Loucy (cell line): ENCODE measurements at regions not wholly inside any gene's neighbourhood (a gene's known extent, or its start where the extent isn't known, plus 50 kb on each side); places are given as distances from the start of the nearest gene placed in this dataset.

Experiments used
- H2AFZ ChIP-seq: fragments of 200-600 bp; sonication (generic); 2 replicates; pipeline ENCODE4 v1.6.0; 2016; ENCODE audit warnings: antibody characterized with exemption, mild to moderate bottlenecking, low read length, moderate library complexity
- H3F3A ChIP-seq: fragments of 200-600 bp; 2 replicates; pipeline ENCODE4 v1.6.0; 2016; ENCODE audit warnings: antibody characterized with exemption, low read depth, mild to moderate bottlenecking
- H3K27me3 ChIP-seq: fragments of 200-600 bp; sonication (generic); 2 replicates; pipeline ENCODE4 v1.6.1; 2014; ENCODE audit warnings: low read length, mild to moderate bottlenecking; ENCODE audit not compliant: insufficient read depth, poor library complexity, severe bottlenecking
- H3K36me3 ChIP-seq: fragments of 200-600 bp; sonication (generic); 2 replicates; pipeline ENCODE4 v1.6.1; 2016; ENCODE audit warnings: low read length; ENCODE audit not compliant: insufficient read depth
- H3K4me1 ChIP-seq: fragments of 200-600 bp; sonication (generic); 2 replicates; pipeline ENCODE4 v1.5.1; 2014; ENCODE audit warnings: low read length, mild to moderate bottlenecking; ENCODE audit not compliant: insufficient read depth, poor library complexity, severe bottlenecking
- H3K4me2 ChIP-seq: fragments of 200-600 bp; sonication (generic); 2 replicates; pipeline ENCODE4 v1.6.0; 2014; ENCODE audit warnings: antibody characterized with exemption, low read length, low read depth, mild to moderate bottlenecking; ENCODE audit not compliant: poor library complexity, severe bottlenecking
- H3K4me3 ChIP-seq: fragments of 200-600 bp; sonication (generic); 2 replicates; pipeline ENCODE4 v1.5.1; 2014; ENCODE audit warnings: low read length, mild to moderate bottlenecking, mixed read lengths; ENCODE audit not compliant: poor library complexity, severe bottlenecking
- H3K79me2 ChIP-seq: fragments of 200-600 bp; sonication (generic); 2 replicates; pipeline ENCODE4 v1.6.1; 2014; ENCODE audit warnings: low read length; ENCODE audit not compliant: insufficient read depth
- H3K9ac ChIP-seq: fragments of 200-600 bp; sonication (generic); 2 replicates; pipeline ENCODE4 v1.6.0; 2014; ENCODE audit warnings: mild to moderate bottlenecking, low read depth, low read length, moderate library complexity; ENCODE audit not compliant: poor library complexity, severe bottlenecking
- H3K9me2 ChIP-seq: fragments of 200-600 bp; sonication (generic); replicated peaks from 2 replicates; pipeline ENCODE4 v1.6.1; 2016; ENCODE audit warnings: low read depth, low read length, mixed read lengths
- H3K9me3 ChIP-seq: fragments of 200-600 bp; sonication (generic); 2 replicates; pipeline ENCODE4 v1.6.1; 2014; ENCODE audit warnings: mild to moderate bottlenecking, antibody characterized with exemption, low read length, low read depth; ENCODE audit not compliant: insufficient read depth
- H4K20me1 ChIP-seq: fragments of 200-600 bp; sonication (generic); 2 replicates; pipeline ENCODE4 v1.6.0; 2014; ENCODE audit warnings: antibody characterized with exemption, low read length, mild to moderate bottlenecking; ENCODE audit not compliant: insufficient read depth, poor library complexity, severe bottlenecking
- EZH2phosphoT487 ChIP-seq: fragments of 200-600 bp; IDR thresholded peaks from 2 replicates; pipeline ENCODE4 v1.6.1; 2018; ENCODE audit warnings: antibody characterized with exemption, mild to moderate bottlenecking, moderate library complexity, borderline replicate concordance
- TF ChIP-seq, protein P1 (sequence below): fragments of 200-600 bp; sonication (generic); conservative IDR thresholded peaks from 2 replicates; pipeline ENCODE4 v1.5.1; 2014; ENCODE audit warnings: mild to moderate bottlenecking, antibody characterized with exemption, low read length

DNA sequence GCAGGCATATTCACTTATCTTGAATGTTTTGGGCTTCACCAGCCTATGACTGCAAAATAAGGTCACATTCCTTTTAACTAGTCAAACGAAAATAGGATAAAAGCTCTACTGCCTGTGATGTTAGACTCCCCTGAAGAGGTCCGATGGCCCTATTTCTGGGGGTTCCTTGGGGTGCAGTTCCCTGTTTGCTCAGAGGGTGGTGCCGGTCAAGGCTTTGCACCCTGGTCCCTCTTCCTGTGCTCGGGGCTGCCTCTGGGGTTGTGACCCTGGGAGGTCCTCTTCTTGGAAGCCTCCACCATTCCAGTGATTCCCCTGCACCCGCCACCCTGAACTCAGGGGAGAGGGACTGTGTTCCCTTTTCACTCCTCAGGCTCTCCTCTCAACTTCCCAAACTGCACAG lies 86.7 kb upstream of the ANKRD34C start:
- Histone ChIP-seq H2AFZ (no peak overlapping the region), H3K9me2 (no peaks in the 10 kb centered on the region), H3K9me3 (no peaks in the 10 kb centered on the region), H3K36me3 (no peaks in the 10 kb centered on the region), H3F3A (no peaks in the 10 kb centered on the region), H3K4me3 (no peak overlapping the region), H3K9ac (no peak overlapping the region), H3K4me1 (no peaks in the 10 kb centered on the region), H3K27me3 (no peaks in the 10 kb centered on the region), H3K79me2 (no peaks in the 10 kb centered on the region), H3K4me2 (no peak overlapping the region), H4K20me1 (no peaks in the 10 kb centered on the region)
- TF ChIP-seq EZH2phosphoT487 = no peak
- TF ChIP-seq, protein P1, sequence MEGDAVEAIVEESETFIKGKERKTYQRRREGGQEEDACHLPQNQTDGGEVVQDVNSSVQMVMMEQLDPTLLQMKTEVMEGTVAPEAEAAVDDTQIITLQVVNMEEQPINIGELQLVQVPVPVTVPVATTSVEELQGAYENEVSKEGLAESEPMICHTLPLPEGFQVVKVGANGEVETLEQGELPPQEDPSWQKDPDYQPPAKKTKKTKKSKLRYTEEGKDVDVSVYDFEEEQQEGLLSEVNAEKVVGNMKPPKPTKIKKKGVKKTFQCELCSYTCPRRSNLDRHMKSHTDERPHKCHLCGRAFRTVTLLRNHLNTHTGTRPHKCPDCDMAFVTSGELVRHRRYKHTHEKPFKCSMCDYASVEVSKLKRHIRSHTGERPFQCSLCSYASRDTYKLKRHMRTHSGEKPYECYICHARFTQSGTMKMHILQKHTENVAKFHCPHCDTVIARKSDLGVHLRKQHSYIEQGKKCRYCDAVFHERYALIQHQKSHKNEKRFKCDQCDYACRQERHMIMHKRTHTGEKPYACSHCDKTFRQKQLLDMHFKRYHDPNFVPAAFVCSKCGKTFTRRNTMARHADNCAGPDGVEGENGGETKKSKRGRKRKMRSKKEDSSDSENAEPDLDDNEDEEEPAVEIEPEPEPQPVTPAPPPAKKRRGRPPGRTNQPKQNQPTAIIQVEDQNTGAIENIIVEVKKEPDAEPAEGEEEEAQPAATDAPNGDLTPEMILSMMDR = peak; percentile 53

DNA sequence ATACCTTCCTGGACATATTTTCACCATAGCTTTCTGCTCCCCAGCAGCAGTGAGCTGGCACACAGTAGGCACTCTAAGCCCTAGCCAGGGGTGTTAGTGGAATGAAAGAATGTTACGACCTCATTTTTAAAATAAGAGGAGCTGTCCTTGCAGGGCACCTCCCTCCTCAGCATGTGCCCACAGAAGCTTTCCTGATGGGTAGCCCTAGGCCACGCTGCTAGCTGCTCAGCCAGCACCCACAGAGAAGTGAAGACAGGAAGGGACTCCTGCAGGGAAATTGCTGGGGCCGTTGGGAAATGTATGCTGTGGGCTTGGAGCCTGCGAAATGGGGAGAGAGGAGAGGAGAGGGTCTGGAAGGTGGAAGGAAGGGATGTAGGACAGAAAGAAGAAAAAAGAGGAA lies 87.3 kb upstream of the ANKRD34C start:
- no peaks in the 10 kb centered on the region for H3K36me3 ChIP-seq
- no peaks in the 10 kb centered on the region for H3K9me3 ChIP-seq
- H3F3A ChIP-seq = no peaks in the 10 kb centered on the region
- H3K9me2 ChIP-seq = no peaks in the 10 kb centered on the region
- no peak overlapping the region for H3K9ac ChIP-seq
- no peak overlapping the region for H3K4me3 ChIP-seq
- H2AFZ ChIP-seq = no peak overlapping the region
- H3K27me3 ChIP-seq = no peaks in the 10 kb centered on the region
- H3K4me2 ChIP-seq = no peak overlapping the region
- no peak for TF ChIP-seq EZH2phosphoT487
- TF ChIP-seq, protein P1 = no peak
- no peaks in the 10 kb centered on the region for H4K20me1 ChIP-seq
- no peaks in the 10 kb centered on the region for H3K79me2 ChIP-seq
- no peaks in the 10 kb centered on the region for H3K4me1 ChIP-seq

DNA sequence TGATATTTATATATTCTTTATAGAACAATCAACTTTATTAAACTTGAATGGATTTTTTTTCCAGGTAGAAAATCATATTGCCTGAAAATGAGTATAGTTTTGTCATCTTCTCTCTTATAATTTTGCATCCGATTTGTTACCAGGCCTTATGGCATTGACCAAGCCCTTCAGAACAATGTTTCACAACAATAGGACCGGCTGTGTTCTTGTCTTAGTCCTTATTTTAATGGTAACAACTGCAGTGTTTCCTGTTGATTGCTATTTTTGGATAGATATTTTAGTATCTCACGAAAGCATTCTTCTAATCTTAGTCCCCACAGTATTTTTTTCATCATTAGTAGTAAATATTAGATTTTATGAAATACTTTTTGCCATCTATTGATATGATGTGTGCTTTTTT lies 88.1 kb upstream of the ANKRD34C start:
- no peak overlapping the region for H3K4me2 ChIP-seq

More for the DNA sequence above, 88.1 kb upstream of the ANKRD34C start:
- no peak overlapping the region for H2AFZ ChIP-seq
- TF ChIP-seq, protein P1 = no peak
- TF ChIP-seq EZH2phosphoT487 = no peak
- H3K4me1 ChIP-seq = no peaks in the 10 kb centered on the region
- H3K9me3 ChIP-seq = no peaks in the 10 kb centered on the region
- no peaks in the 10 kb centered on the region for H3K79me2 ChIP-seq
- H3F3A ChIP-seq = no peaks in the 10 kb centered on the region
- H3K27me3 ChIP-seq = no peaks in the 10 kb centered on the region
- H4K20me1 ChIP-seq = no peaks in the 10 kb centered on the region
- H3K4me3 ChIP-seq = no peak overlapping the region
- no peaks in the 10 kb centered on the region for H3K9me2 ChIP-seq
- H3K9ac ChIP-seq = no peak overlapping the region
- H3K36me3 ChIP-seq = no peaks in the 10 kb centered on the region
